ENCODE measurements at regions not wholly inside any gene's neighbourhood (a gene's known extent, or its start where the extent isn't known, plus 50 kb on each side); places are given as distances from the start of the nearest gene placed in this dataset.
A peak's percentile ranks its signal among the peaks of the same experiment; 100 is the strongest.
"Not testable (repeated sequence)": the region's sequence is repeated elsewhere in the genome, so short reads cannot be mapped to it uniquely, and the experiment has no call there.

DNA sequence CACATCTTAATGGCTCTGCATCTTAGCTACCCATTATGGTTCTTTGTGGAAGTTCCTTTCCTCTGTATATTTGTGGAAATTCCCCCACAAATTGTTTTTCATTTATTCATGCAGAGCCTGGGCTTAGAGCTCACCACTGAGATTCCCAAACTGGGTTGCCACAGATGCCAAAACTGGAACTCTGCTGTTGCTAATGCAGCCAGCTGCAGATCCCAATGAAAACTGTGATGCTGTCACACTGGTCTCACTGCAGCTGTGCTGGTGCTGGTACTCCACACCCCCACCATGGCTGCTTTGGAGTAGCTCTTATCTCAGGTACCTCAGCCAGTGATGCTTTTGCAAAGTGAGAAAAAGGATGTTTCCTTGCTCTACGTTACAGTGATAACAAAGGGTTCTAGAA, 87.7 kb downstream of the DCK start:
- H3K27me3 ChIP-seq (ENCODE audit: low read length), result no peaks in the 10 kb centered on the region
- H3K9me3 ChIP-seq (ENCODE audit: low read length), result no peaks in the 10 kb centered on the region
- no peak overlapping the region for H3K27ac ChIP-seq (ENCODE audit: low read length)

DNA sequence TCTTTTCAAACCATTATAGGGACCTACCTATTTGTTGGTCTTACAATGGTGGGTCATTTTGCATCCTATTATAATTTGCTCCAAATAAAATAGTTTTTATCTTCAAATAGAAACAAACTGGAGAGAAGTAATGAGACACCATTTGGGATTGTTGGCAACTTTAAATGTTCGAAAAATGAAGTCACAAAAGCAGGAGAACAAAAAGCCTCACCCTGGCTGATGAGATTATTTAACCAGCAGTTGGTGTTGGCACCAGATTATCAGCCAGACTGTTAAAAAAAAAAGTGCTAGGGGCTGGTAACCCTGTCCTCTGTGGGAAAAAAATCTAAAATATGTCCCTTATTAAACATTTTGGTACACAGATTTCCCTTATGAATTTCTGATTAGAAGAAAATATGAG, 100.3 kb downstream of the DCK start:
- H3K9me3 ChIP-seq (ENCODE audit: low read length), result no peaks in the 10 kb centered on the region
- H3K9ac ChIP-seq (ENCODE audit: low read length), result no peak overlapping the region
- no peak overlapping the region for H3K4me3 ChIP-seq (ENCODE audit: low read length)
- no peak overlapping the region for H3K4me2 ChIP-seq (ENCODE audit: low read depth, low read length, poor library complexity, severe bottlenecking)
- H3K27me3 ChIP-seq (ENCODE audit: low read length), result no peaks in the 10 kb centered on the region
- DNase-seq, result no peak
- H3K4me1 ChIP-seq (ENCODE audit: low read length), result no peaks in the 10 kb centered on the region; the same call in 1 of the 2 replicates
- no peaks in the 10 kb centered on the region for H3K36me3 ChIP-seq (ENCODE audit: insufficient read depth, low read length)
- H3K79me2 ChIP-seq (ENCODE audit: low read length), result no peaks in the 10 kb centered on the region
- H3K9me2 ChIP-seq (replicated peaks; ENCODE audit: insufficient read depth, low read length), result no peaks in the 10 kb centered on the region
- H4K20me1 ChIP-seq (ENCODE audit: insufficient read depth, low read depth, low read length), result no peaks in the 10 kb centered on the region
- H2AFZ ChIP-seq (ENCODE audit: low read length), result no peak overlapping the region
- no peak overlapping the region for H3K27ac ChIP-seq (ENCODE audit: low read length)

More for the DNA sequence above, 87.7 kb downstream of the DCK start:
- Histone ChIP-seq H3K4me3 (ENCODE audit: low read length) (no peak overlapping the region), H3K36me3 (ENCODE audit: insufficient read depth, low read length) (no peaks in the 10 kb centered on the region), H4K20me1 (ENCODE audit: insufficient read depth, low read depth, low read length) (no peaks in the 10 kb centered on the region), H3K9me2 (replicated peaks; ENCODE audit: insufficient read depth, low read length) (no peaks in the 10 kb centered on the region), H3K79me2 (ENCODE audit: low read length) (no peaks in the 10 kb centered on the region), H3K4me1 (ENCODE audit: low read length) (no peaks in the 10 kb centered on the region), H2AFZ (ENCODE audit: low read length) (no peak overlapping the region), H3K9ac (ENCODE audit: low read length) (no peak overlapping the region), H3K4me2 (ENCODE audit: low read depth, low read length, poor library complexity, severe bottlenecking) (no peak overlapping the region)
- DNase-seq, result no peak

DNA sequence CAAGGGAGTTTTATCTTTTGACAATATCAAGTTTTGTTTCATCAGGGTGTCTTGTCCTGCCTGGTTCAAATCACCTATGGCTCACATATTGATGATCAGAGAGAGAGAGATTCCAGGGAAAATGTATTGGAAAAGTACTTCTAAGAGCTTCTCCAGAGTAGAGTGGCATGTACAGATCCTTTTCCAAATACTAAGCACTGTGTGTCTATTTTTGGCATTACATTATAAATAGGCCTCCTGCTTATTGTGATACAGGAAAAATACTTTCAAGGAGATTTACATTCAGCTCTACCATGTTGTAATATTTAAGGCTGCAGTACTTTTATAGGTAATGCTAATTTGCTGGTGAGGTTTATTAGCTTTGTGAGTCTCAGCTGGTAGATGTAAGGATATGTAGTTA, 100.8 kb downstream of the DCK start:
- Histone ChIP-seq H3K9ac (ENCODE audit: low read length) (no peak overlapping the region), H3K4me2 (ENCODE audit: low read depth, low read length, poor library complexity, severe bottlenecking) (no peak overlapping the region), H3K36me3 (ENCODE audit: insufficient read depth, low read length) (no peaks in the 10 kb centered on the region), H3K4me3 (ENCODE audit: low read length) (no peak overlapping the region), H3K27ac (ENCODE audit: low read length) (no peak overlapping the region), H3K4me1 (ENCODE audit: low read length) (no peaks in the 10 kb centered on the region; the same call in 1 of the 2 replicates), H4K20me1 (ENCODE audit: insufficient read depth, low read depth, low read length) (no peaks in the 10 kb centered on the region), H3K27me3 (ENCODE audit: low read length) (no peaks in the 10 kb centered on the region), H3K79me2 (ENCODE audit: low read length) (no peaks in the 10 kb centered on the region), H3K9me2 (replicated peaks; ENCODE audit: insufficient read depth, low read length) (no peaks in the 10 kb centered on the region), H3K9me3 (ENCODE audit: low read length) (no peaks in the 10 kb centered on the region), H2AFZ (ENCODE audit: low read length) (no peak overlapping the region)
- no peak for DNase-seq

DNA sequence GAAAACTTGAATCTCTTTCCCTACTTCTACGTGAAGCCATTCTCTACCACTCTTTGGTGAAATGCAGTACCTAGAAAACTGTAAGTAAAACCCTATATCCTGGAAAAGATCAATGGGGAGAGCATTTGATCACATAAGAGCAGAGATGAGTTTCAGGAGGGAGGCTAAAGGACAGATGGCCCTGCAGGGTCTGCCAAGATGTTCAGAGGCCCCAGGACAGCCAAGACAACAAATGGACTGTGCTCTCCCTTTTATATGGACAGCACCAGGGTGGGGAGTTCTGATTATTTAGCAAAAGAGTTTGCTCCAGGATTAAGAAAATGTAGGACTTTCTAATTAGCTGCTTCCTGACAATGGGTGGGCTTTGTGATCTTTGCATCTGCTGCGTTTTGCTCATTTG, 101.7 kb downstream of the DCK start:
- Histone ChIP-seq H3K4me2 (ENCODE audit: low read depth, low read length, poor library complexity, severe bottlenecking) (no peak overlapping the region), H4K20me1 (ENCODE audit: insufficient read depth, low read depth, low read length) (no peaks in the 10 kb centered on the region), H3K4me3 (ENCODE audit: low read length) (no peak overlapping the region), H3K79me2 (ENCODE audit: low read length) (no peaks in the 10 kb centered on the region), H3K9me3 (ENCODE audit: low read length) (no peaks in the 10 kb centered on the region), H3K9ac (ENCODE audit: low read length) (no peak overlapping the region), H3K4me1 (ENCODE audit: low read length) (no peaks in the 10 kb centered on the region; the same call in 1 of the 2 replicates), H2AFZ (ENCODE audit: low read length) (no peak overlapping the region), H3K9me2 (replicated peaks; ENCODE audit: insufficient read depth, low read length) (no peaks in the 10 kb centered on the region), H3K27ac (ENCODE audit: low read length) (no peak overlapping the region), H3K36me3 (ENCODE audit: insufficient read depth, low read length) (no peaks in the 10 kb centered on the region), H3K27me3 (ENCODE audit: low read length) (no peaks in the 10 kb centered on the region)
- no peak for DNase-seq

DNA sequence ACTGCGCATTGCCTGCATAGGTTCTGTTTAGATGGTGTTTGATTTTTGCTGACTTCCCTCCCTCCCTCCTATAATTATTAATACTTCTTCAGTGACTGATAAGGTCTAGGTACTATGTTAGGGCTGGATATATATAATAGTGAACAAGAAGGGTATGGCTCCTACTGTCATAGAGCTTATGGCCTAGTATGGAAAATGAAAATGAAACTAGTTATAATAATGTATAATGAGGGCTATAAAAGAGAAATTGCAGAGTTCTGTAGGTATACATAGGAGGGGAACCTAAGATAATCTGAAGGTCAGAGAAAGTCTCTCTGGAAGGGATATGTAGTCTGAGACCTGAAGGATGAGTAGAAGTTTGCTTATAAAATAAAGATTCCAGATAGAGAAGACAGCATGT, 102.1 kb downstream of the DCK start:
- H3K27ac ChIP-seq (ENCODE audit: low read length), result no peak overlapping the region
- DNase-seq, result no peak

DNA sequence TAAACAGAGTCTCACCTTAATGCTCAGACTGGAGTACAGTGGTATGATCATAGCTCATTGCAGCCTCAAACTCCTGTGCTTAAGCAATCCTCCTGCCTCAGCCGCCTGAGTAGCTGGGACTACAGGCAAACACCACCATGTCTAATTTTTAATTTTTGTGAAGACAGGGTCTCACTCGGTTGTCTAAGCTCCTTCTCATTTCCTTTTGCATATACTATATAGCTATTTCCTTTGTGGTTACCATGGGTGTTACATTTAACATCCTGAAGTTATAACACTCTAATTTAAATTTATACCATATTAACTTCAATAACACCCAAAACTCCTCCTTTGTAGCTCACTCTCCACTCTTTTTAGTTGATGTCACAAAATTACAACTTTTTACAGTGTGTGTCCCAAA, 114.3 kb downstream of the DCK start:
- peak; percentile 43 for DNase-seq
- Histone ChIP-seq H3K36me3 (ENCODE audit: insufficient read depth, low read length) (no peaks in the 10 kb centered on the region), H3K4me1 (ENCODE audit: low read length) (peaks cover 10% of the 10 kb centered on the region)

More for the DNA sequence above, 102.1 kb downstream of the DCK start:
- Histone ChIP-seq H3K4me1 (ENCODE audit: low read length) (no peaks in the 10 kb centered on the region; the same call in 1 of the 2 replicates), H3K36me3 (ENCODE audit: insufficient read depth, low read length) (no peaks in the 10 kb centered on the region), H3K4me3 (ENCODE audit: low read length) (no peak overlapping the region), H3K9me2 (replicated peaks; ENCODE audit: insufficient read depth, low read length) (no peaks in the 10 kb centered on the region), H3K27me3 (ENCODE audit: low read length) (no peaks in the 10 kb centered on the region), H3K79me2 (ENCODE audit: low read length) (no peaks in the 10 kb centered on the region), H3K9ac (ENCODE audit: low read length) (no peak overlapping the region), H4K20me1 (ENCODE audit: insufficient read depth, low read depth, low read length) (no peaks in the 10 kb centered on the region), H2AFZ (ENCODE audit: low read length) (no peak overlapping the region), H3K4me2 (ENCODE audit: low read depth, low read length, poor library complexity, severe bottlenecking) (no peak overlapping the region), H3K9me3 (ENCODE audit: low read length) (no peaks in the 10 kb centered on the region)

DNA sequence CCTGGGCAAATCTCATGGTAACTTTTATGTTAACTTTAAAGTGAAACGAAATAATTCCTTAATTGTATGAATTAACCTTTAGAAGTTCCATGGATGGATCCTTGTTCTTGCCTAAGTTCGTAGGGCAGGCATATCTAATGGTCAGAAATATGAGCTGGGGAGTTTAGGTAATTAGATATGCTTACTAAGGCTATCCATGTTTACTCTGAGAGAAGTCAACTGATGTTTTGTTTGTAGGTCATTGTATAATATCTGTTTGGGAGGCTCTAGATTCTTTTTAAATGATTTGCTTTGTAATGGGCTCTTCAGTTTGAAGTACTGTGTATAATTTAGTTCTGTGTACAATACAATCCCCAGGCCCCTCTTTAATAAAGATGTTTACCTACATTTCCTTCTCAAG, 117.0 kb downstream of the DCK start:
- Histone ChIP-seq H3K79me2 (ENCODE audit: low read length) (no peaks in the 10 kb centered on the region), H3K9ac (ENCODE audit: low read length) (no peak overlapping the region), H3K4me3 (ENCODE audit: low read length) (no peak overlapping the region), H3K4me1 (ENCODE audit: low read length) (peaks cover 10% of the 10 kb centered on the region), H3K36me3 (ENCODE audit: insufficient read depth, low read length) (no peaks in the 10 kb centered on the region), H3K9me2 (replicated peaks; ENCODE audit: insufficient read depth, low read length) (no peaks in the 10 kb centered on the region), H3K4me2 (ENCODE audit: low read depth, low read length, poor library complexity, severe bottlenecking) (no peak overlapping the region), H4K20me1 (ENCODE audit: insufficient read depth, low read depth, low read length) (no peaks in the 10 kb centered on the region), H2AFZ (ENCODE audit: low read length) (no peak overlapping the region), H3K27ac (ENCODE audit: low read length) (no peak overlapping the region), H3K27me3 (ENCODE audit: low read length) (no peaks in the 10 kb centered on the region), H3K9me3 (ENCODE audit: low read length) (no peaks in the 10 kb centered on the region)
- no peak for DNase-seq

More for the DNA sequence above, 114.3 kb downstream of the DCK start:
- no peaks in the 10 kb centered on the region for H4K20me1 ChIP-seq (ENCODE audit: insufficient read depth, low read depth, low read length)
- H3K79me2 ChIP-seq (ENCODE audit: low read length), result no peaks in the 10 kb centered on the region
- peak overlapping the region; percentile 23 for H3K4me2 ChIP-seq (ENCODE audit: low read depth, low read length, poor library complexity, severe bottlenecking)
- H3K9me2 ChIP-seq (replicated peaks; ENCODE audit: insufficient read depth, low read length), result no peaks in the 10 kb centered on the region
- H3K4me3 ChIP-seq (ENCODE audit: low read length), result no peak overlapping the region
- H2AFZ ChIP-seq (ENCODE audit: low read length), result no peak overlapping the region
- no peak overlapping the region for H3K27ac ChIP-seq (ENCODE audit: low read length)
- no peaks in the 10 kb centered on the region for H3K27me3 ChIP-seq (ENCODE audit: low read length)
- H3K9me3 ChIP-seq (ENCODE audit: low read length), result no peaks in the 10 kb centered on the region
- no peak overlapping the region for H3K9ac ChIP-seq (ENCODE audit: low read length)

DNA sequence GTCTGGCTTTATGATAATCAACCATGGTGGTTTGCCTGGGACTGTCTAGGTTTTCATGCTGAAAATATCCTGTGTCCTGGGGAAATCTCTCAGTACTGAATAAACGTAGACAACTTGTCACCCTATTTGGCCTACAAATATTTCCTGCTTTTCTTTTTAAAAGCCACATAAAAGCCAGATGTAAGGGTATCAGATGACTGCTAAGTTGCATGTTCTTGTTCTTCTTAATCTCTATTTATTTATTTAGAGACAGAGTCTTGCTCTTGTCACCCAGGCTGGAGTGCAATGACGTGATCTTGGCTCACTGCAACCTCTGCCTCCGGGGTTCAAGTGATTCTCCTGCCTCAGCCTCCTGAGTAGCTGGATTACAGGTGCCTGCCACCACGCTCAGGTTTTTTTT, 117.7 kb downstream of the DCK start:
- H3K9me3 ChIP-seq (ENCODE audit: low read length); DNase-seq; H3K9ac ChIP-seq (ENCODE audit: low read length); H3K79me2 ChIP-seq (ENCODE audit: low read length); H2AFZ ChIP-seq (ENCODE audit: low read length); H3K4me2 ChIP-seq (ENCODE audit: low read depth, low read length, poor library complexity, severe bottlenecking); H3K27me3 ChIP-seq (ENCODE audit: low read length); H3K4me3 ChIP-seq (ENCODE audit: low read length); H3K4me1 ChIP-seq (ENCODE audit: low read length); H4K20me1 ChIP-seq (ENCODE audit: insufficient read depth, low read depth, low read length); H3K27ac ChIP-seq (ENCODE audit: low read length); H3K9me2 ChIP-seq (replicated peaks; ENCODE audit: insufficient read depth, low read length); H3K36me3 ChIP-seq (ENCODE audit: insufficient read depth, low read length): not testable (repeated sequence)

DNA sequence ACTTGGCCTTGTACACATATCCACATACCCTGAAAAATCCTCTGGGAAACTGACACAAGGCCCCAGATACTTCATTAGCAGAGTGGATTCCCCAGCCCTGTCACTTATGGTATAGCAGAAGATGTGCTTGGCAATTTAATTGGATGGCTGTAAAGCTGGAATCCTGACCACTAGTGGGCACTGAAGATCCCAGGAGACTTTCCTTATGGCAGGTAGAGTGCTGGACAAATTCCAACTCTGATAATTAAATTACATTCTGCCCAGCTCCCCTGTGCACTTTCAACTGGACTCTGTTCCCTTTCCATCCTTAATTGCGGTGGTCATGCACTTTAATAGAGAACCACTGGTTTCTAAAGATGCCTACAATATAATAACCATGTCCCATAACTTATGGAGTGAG, 119.8 kb downstream of the DCK start:
- no peaks in the 10 kb centered on the region for H3K36me3 ChIP-seq (ENCODE audit: insufficient read depth, low read length)
- no peaks in the 10 kb centered on the region for H3K79me2 ChIP-seq (ENCODE audit: low read length)
- no peak overlapping the region for H3K4me2 ChIP-seq (ENCODE audit: low read depth, low read length, poor library complexity, severe bottlenecking)
- no peaks in the 10 kb centered on the region for H3K4me1 ChIP-seq (ENCODE audit: low read length)
- H3K9ac ChIP-seq (ENCODE audit: low read length), result no peak overlapping the region
- no peaks in the 10 kb centered on the region for H3K27me3 ChIP-seq (ENCODE audit: low read length)
- H3K27ac ChIP-seq (ENCODE audit: low read length), result no peak overlapping the region
- H4K20me1 ChIP-seq (ENCODE audit: insufficient read depth, low read depth, low read length), result no peaks in the 10 kb centered on the region
- no peak for DNase-seq
- H2AFZ ChIP-seq (ENCODE audit: low read length), result no peak overlapping the region
- H3K4me3 ChIP-seq (ENCODE audit: low read length), result no peak overlapping the region
- no peaks in the 10 kb centered on the region for H3K9me2 ChIP-seq (replicated peaks; ENCODE audit: insufficient read depth, low read length)
- no peaks in the 10 kb centered on the region for H3K9me3 ChIP-seq (ENCODE audit: low read length)
